CD4-positive, alpha-beta T cell treated with Interleukin-17A for 1 hour (primary cell): ENCODE measurements at regions not wholly inside any gene's neighbourhood (a gene's known extent, or its start where the extent isn't known, plus 50 kb on each side); places are given as distances from the start of the nearest gene placed in this dataset.
A peak's percentile ranks its signal among the peaks of the same experiment; 100 is the strongest.
"Not testable (repeated sequence)": the region's sequence is repeated elsewhere in the genome, so short reads cannot be mapped to it uniquely, and the experiment has no call there.

ENCODE experiments used
- DNase-seq: peaks from one replicate; pipeline ENCODE4 v3.0.0-alpha.2; 2020

GRCh38 chr21:28636752-28637691, 355.7 kb downstream of the LTN1 start:
- no peak for DNase-seq

- DNase-seq, result no peak
Measured at GRCh38 chr21:28635541-28635940, 357.1 kb downstream of the LTN1 start.

GRCh38 chr21:28633839-28634555, 358.7 kb downstream of the LTN1 start:
- DNase-seq, result no peak

GRCh38 chr21:28632755-28633408, 359.8 kb downstream of the LTN1 start:
- no peak for DNase-seq

- no peak for DNase-seq
Measured at GRCh38 chr21:28627691-28628090, 365.0 kb downstream of the LTN1 start.

- no peak for DNase-seq
Measured at GRCh38 chr21:28627261-28627660, 365.4 kb downstream of the LTN1 start.

GRCh38 chr21:28624626-28625025, 368.1 kb downstream of the LTN1 start:
- DNase-seq, result no peak

- DNase-seq, result no peak
Measured at GRCh38 chr21:28617300-28617699, 375.4 kb downstream of the LTN1 start.

- no peak for DNase-seq
Measured at GRCh38 chr21:28615276-28615675, 377.4 kb downstream of the LTN1 start.

GRCh38 chr21:28614791-28615190, 377.9 kb downstream of the LTN1 start:
- no peak for DNase-seq

GRCh38 chr21:28608646-28609045, 384.0 kb downstream of the LTN1 start:
- no peak for DNase-seq

GRCh38 chr21:28607545-28607944, 385.1 kb downstream of the LTN1 start:
- no peak for DNase-seq

- DNase-seq, result peak; percentile 58
Measured at GRCh38 chr21:28604946-28605537, 387.6 kb downstream of the LTN1 start.

GRCh38 chr21:28602546-28602945, 390.1 kb downstream of the LTN1 start:
- DNase-seq, result no peak

- DNase-seq, result no peak
Measured at GRCh38 chr21:28598214-28598613, 394.5 kb downstream of the LTN1 start.

- no peak for DNase-seq
Measured at GRCh38 chr21:28592205-28592865, 400.3 kb downstream of the LTN1 start.

GRCh38 chr21:28590676-28591075, 402.0 kb downstream of the LTN1 start:
- no peak for DNase-seq

GRCh38 chr21:28590026-28590425, 402.7 kb downstream of the LTN1 start:
- DNase-seq, result no peak

GRCh38 chr21:28588997-28589396, 403.7 kb downstream of the LTN1 start:
- no peak for DNase-seq

GRCh38 chr21:28587748-28588147, 404.9 kb downstream of the LTN1 start:
- DNase-seq, result no peak

GRCh38 chr21:28581976-28582375, 410.7 kb downstream of the LTN1 start:
- DNase-seq, result no peak

- DNase-seq, result not testable (repeated sequence)
Measured at GRCh38 chr21:28581311-28581731, 411.4 kb downstream of the LTN1 start.

- no peak for DNase-seq
Measured at GRCh38 chr21:28580585-28580984, 412.1 kb downstream of the LTN1 start.
